Activated CD4-positive, alpha-beta T cell treated with anti-CD3 and anti-CD28 coated beads, Interleukin-2, amount 50 U/mL, for 1 hour (primary cell): ENCODE measurements at regions not wholly inside any gene's neighbourhood (a gene's known extent, or its start where the extent isn't known, plus 50 kb on each side); places are given as distances from the start of the nearest gene placed in this dataset.

ENCODE experiments used
- DNase-seq: peaks from one replicate; pipeline ENCODE4 v3.0.0-alpha.2; 2020

- no peak for DNase-seq
Measured at GRCh38 chr2:204447722-204448121, 97.6 kb upstream of the PARD3B start.

- DNase-seq: no peak
Measured at GRCh38 chr2:204449977-204450376, 95.3 kb upstream of the PARD3B start.

DNA sequence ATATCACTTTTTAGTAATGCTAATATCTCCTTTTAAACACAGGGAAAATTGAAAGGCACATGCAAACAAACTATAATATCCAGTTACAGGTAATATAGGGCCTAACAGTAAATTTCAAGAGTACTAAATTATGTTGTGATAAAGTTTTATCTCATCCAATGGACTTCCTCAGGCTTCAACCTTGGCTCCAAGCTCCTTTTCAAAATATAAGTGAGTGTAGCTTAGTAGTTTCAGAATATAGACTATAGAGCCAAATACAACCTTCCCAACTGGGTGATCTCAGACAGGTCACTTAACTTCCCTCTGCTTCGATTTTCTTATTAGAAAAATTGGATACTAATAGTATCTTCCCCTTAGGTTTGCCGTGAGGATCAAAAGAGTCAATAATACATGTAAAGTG lies 93.5 kb upstream of the PARD3B start:
- no peak for DNase-seq

DNA sequence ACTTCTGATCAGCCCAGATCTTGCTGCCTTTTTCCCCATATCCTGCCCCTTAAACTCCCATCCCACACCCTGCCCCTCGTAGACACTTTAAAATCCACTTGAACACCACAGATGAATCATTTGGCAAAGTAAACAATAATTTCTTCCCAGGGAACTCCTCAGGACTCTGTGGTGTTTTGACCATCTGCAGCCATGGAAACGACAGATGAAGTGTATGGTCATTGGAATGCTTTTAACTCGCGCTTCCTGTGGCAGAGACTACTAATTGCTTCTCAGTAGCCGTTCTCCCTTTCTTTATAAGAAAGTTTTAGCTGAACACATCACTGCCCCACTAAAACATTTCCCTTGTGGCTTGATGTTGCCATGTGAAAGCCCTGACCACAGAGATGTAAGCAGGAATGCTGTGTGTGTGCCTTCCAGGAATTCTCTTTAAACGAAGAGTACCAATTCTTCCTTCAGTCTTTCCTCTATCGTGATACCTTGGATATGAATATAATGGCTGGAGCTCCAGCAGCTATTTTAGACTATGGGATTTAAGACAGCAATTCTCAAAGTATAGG lies 92.7 kb upstream of the PARD3B start:
- DNase-seq: no peak

- DNase-seq: no peak
Measured at GRCh38 chr2:204453730-204454167, 91.5 kb upstream of the PARD3B start.

DNA sequence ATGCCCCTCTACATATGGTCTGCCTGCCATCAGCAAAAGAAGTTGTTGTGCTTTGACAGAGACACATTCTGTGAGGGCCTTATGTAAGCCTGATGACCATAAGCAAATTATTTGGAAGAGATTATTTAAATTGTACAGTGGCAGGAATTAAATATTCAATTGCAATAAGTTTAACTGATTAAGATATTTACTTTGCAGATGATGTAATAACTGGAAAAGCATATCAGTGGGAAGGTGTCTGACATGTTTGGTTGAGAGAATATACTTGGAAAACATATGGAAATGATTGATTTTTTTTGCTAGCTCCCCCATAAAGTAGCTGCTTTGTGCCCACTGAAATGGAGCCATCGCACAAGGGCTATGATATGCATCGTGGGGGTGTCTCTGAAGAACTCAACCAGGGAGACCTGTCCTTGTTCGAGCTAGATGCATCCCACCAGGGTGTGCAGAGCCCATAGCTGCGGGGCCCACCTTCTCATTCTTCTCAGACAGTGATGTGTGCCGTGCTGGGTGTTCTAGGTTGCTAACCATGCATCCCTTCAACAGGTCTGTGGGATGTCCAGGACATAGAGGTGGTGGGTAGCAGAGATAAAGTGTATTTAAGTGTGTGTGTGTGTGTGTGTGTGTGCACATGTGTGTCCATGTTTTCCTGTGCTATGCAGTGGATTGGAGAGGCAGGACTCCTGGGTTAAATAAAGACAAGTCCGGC lies 90.4 kb upstream of the PARD3B start:
- DNase-seq: no peak

- DNase-seq: no peak
Measured at GRCh38 chr2:204468746-204469429, 76.4 kb upstream of the PARD3B start.

DNA sequence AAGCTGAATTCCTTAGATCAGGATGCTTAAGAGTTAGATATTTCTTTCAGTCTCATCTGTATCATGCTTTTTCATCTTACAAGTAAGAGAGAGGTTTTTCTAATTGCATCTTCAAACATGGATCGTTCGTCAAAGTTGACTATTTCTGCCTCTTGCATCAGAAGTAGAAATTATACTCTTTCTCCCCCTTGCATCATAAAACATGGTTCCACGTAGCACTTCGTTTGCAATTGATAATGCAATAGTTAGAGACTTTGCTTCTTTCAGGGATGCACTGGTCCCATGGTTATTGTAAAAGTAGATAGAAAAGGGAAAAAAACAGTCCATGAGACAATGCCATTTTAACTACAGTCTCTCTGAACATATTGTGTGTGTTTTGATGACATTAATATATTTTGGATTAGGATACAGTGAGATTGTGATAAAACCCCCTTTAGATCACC lies 75.1 kb upstream of the PARD3B start:
- DNase-seq: no peak

DNA sequence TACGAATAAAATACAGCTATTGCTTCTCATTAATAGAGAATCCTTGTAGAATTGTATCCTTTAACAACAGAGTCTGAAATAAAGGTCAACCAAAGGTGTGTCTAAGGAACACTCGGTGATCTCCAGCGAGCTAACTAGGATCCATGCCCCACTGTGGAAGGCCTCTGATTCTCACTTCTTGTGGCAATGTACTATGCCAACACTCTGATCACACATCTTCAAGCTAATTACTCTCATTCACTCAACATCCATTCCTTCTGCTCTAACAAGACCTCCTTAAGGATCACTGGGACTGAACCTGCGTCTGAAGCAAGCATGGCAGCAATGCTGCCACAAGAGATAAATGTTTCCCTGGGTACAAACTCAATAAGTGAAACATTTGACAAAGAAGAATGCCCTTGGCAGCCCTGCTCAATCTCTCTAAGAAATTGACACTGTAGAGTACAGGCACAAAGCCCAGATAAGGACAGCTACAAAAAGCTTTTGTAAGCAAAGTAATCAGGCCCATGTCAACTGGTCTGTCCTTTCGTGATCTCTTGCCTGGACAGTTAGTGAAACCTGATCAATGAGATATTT lies 74.6 kb upstream of the PARD3B start:
- no peak for DNase-seq

DNA sequence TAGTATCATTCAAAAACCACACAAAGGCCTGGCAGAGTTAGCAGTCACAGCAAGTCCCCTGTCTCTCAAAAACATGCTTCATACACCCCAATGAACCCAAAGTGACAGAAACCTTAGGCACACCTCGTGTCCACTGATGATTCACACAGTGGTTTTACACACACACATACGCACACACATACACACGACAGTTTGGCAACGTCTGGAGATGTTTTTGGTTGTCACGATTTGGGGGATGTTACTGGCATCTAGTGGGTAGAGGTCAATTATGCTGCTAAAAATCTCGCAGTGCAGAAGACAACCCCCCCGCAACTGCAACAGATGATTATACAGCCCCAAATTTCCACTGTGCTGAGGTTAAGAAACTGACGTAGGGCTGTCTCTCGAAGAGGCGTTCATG lies 72.9 kb upstream of the PARD3B start:
- DNase-seq: no peak

GRCh38 chr2:204473224-204473623 lies 72.1 kb upstream of the PARD3B start:
- DNase-seq: no peak

DNA sequence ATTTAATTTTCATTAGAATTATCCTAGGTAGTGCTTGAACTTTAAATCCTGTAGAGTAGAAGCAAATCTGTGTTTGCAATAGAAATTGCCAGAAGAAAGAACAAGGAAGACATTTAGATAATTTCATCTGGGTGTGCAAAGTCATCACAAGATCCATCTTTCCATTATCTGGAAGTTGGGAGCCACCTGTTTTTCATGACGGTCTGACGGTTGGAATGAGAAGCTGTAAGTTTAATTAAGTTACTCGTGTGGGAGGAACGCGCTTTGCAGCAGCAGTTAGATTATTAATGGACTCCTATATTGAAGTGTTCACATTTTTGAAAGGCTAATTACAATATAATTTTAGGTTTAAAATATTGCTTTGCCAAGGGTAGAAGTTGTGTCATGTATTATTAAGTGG lies 69.9 kb upstream of the PARD3B start:
- no peak for DNase-seq

DNA sequence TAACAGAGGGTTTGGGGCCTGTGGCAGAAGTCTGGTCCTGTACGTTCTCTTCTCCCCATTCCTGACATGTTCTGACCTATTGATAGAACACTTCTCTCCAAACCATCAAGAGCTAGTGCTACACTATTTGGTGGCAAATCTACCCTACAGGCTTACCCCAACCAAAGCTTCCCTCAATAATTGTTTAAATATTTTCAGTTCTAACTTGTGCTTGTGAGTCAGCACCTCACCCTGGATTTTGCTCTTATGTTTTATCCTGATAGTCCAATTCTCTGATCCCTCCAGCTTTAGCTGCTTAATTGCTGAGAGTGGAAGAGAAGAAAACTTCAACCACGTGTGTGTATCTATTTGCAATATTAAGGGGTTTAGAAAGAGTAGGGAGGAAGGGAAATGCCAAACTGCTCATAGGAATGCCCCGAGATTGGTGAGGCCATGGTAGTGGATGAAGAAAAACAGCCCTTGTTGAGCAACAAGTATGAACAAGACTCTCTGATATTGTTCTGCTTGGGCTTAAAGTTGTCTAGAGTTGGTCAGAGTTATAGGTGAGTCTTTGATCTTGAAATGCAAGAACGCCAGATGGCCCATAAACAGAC lies 67.8 kb upstream of the PARD3B start:
- no peak for DNase-seq

GRCh38 chr2:204479557-204479956 lies 65.7 kb upstream of the PARD3B start:
- DNase-seq: no peak

GRCh38 chr2:204480676-204481075 lies 64.6 kb upstream of the PARD3B start:
- no peak for DNase-seq

- no peak for DNase-seq
Measured at GRCh38 chr2:204483608-204484081, 61.6 kb upstream of the PARD3B start.

- no peak for DNase-seq
Measured at GRCh38 chr2:204486321-204486720, 59.0 kb upstream of the PARD3B start.

DNA sequence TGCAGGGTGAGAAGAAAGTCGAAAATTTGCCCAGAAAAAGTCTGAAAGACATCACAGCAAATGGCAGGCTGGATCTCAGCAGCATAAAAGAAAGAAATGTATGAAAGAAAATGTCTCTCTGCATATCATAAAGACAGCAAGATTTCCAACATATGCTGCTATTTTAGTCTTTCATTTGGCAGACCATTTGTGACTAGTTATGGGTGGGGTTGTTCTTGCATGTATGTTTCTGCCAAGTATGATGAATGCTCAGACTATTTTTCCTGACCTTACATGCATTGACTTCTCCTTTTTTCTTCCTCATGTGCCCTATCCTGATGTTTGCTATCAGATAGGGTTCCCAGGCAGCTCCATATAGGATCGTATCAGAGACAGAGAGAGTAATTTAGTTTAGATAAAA lies 58.5 kb upstream of the PARD3B start:
- no peak for DNase-seq

- no peak for DNase-seq
Measured at GRCh38 chr2:204487447-204488229, 57.6 kb upstream of the PARD3B start.

DNA sequence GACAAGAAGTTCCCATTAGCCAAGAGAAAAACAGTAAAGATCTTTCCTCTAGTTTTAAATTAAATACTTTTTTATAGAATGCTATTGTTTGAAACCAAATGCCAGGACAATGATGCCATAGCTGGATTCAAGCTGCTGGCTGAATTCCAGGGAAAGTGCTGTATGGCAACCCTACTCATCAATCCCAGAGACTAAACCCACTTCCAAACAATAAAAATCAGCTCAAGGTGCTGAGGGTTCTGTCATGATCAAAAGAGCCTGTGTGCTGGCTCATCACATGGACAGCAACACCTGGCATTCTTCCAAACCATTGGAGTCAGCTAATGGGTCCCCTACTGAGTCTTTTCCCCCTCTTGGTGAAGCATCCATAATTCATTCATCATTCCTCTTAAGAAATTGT lies 53.7 kb upstream of the PARD3B start:
- no peak for DNase-seq

DNA sequence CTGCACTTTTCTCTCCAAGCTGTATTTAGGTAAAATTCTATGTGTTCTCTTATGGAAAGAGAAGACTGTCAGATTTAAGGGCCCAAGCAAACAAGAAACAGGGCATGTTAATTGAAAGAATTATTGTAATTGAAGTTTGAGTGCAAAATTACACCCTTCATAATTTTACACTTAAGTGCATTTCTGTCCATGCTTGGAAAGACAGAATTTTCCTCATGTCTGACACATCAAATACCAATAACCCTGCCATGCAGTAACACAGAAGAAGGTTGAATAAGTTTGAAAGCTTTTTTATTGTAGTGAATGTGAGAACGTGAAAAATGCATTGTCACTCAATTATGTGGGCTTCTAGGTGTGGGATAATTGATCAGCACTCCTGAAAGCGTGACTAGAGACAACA lies 52.9 kb upstream of the PARD3B start:
- DNase-seq: no peak

- no peak for DNase-seq
Measured at GRCh38 chr2:204494681-204495080, 50.6 kb upstream of the PARD3B start.

DNA sequence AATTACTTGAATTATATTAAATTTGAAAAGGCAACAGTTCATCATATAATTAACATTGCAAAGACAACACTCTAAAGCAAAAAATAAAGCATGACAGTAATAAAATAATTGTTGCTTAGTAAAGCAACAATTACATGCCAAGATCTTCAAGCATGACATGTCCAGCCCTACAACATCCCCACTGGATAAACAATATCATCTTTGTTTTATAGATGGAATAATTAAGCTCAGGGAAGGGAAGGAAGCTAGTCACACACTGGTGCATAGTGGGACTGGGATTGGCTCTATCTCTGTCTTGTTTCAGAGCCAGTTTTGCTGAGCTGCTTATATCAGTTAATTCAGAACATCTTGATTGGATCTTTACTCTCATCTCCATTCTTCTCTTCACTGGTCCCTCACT lies 49.9 kb upstream of the PARD3B start:
- no peak for DNase-seq
